ENCODE measurements at regions not wholly inside any gene's neighbourhood (a gene's known extent, or its start where the extent isn't known, plus 50 kb on each side); places are given as distances from the start of the nearest gene placed in this dataset.

DNA sequence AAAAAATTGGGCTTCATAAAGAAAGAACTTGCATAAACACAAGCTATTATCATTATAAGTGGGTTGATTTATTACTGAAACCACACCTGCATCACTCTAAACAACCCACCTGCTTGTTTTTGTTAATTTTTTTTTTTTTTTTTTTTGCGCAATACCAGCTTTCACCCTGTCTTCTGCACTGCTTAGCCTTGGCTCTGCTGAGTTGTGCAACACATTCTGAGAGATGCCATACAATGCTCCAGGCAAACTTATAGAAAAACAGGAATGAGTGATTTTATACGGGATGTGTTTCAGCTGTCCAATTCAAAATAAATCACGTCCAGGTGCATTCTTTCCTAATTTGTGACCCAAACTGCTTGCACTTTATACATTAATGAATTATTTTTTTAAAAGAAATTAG lies 923.6 kb downstream of the GATA3 start:
- FAIRE-seq (no peak), DNase-seq (ENCODE audit: low read depth, low spot score) (no peak), ATAC-seq (no peak)
- RAD21 ChIA-PET (ENCODE audit: unreplicated experiment): no interaction called here
- in situ Hi-C loops (cut with MboI): no loop called here
- Histone ChIP-seq H3K4me3 (no peak overlapping the region), H3K27ac (ENCODE audit: control insufficient read depth, insufficient read depth) (no peak overlapping the region), H3K36me3 (ENCODE audit: control insufficient read depth in 2 of 2, insufficient read depth in 2 of 2, low read length in 1 of 2) (no peaks in the 10 kb centered on the region), H3K9me3 (replicated peaks; ENCODE audit: control insufficient read depth, insufficient read depth, low read length) (no peaks in the 10 kb centered on the region), H3K79me2 (ENCODE audit: control insufficient read depth, insufficient read depth, low read length) (no peaks in the 10 kb centered on the region), H4K20me1 (ENCODE audit: control insufficient read depth, insufficient read depth) (no peaks in the 10 kb centered on the region), H3K27me3 (replicated peaks in 1 of 2; ENCODE audit: control insufficient read depth in 2 of 2, insufficient read depth in 2 of 2, low read length in 1 of 2) (no peaks in the 10 kb centered on the region), H3K4me1 (ENCODE audit: control insufficient read depth, insufficient read depth, low read length) (no peaks in the 10 kb centered on the region), H2AFZ (ENCODE audit: control insufficient read depth, low read depth, low read length) (no peak overlapping the region), H3K9ac (ENCODE audit: control insufficient read depth, insufficient read depth, low read length) (no peak overlapping the region), H3K4me2 (ENCODE audit: control insufficient read depth, insufficient read depth) (no peak overlapping the region)
- SMC1A ChIA-PET (ENCODE audit: uncharacterized antibody, unreplicated experiment): no interaction called here
- WGBS (ENCODE audit: insufficient coverage, insufficient replicate concordance, low lambda C conversion rate, missing lambda C conversion rate): 22% methylated on average over 2 of the region's 3 CpGs
- no TSS peak for BruUV-seq (replicated peaks)
- TF ChIP-seq JUNB (IDR thresholded peaks at IDR 0.05) (no peak), TCF3 (IDR thresholded peaks at IDR 0.05; ENCODE audit: borderline replicate concordance, insufficient read depth, low read depth, low read length) (no peak), RUNX3 (IDR thresholded peaks at IDR 0.05; ENCODE audit: low read length) (no peak), MEF2B (IDR thresholded peaks at IDR 0.05; ENCODE audit: partially characterized antibody, poor library complexity, severe bottlenecking) (no peak), CBFB (IDR thresholded peaks at IDR 0.05; ENCODE audit: low read depth) (no peak), CREB1 (IDR thresholded peaks at IDR 0.05; ENCODE audit: low read depth) (no peak), BACH1 (IDR thresholded peaks at IDR 0.05; ENCODE audit: borderline replicate concordance) (no peak)
- TF ChIP-seq, protein P1, sequence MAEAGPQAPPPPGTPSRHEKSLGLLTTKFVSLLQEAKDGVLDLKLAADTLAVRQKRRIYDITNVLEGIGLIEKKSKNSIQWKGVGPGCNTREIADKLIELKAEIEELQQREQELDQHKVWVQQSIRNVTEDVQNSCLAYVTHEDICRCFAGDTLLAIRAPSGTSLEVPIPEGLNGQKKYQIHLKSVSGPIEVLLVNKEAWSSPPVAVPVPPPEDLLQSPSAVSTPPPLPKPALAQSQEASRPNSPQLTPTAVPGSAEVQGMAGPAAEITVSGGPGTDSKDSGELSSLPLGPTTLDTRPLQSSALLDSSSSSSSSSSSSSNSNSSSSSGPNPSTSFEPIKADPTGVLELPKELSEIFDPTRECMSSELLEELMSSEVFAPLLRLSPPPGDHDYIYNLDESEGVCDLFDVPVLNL (IDR thresholded peaks at IDR 0.05; ENCODE audit: low read depth, low read length): no peak
- TF ChIP-seq, protein P2, sequence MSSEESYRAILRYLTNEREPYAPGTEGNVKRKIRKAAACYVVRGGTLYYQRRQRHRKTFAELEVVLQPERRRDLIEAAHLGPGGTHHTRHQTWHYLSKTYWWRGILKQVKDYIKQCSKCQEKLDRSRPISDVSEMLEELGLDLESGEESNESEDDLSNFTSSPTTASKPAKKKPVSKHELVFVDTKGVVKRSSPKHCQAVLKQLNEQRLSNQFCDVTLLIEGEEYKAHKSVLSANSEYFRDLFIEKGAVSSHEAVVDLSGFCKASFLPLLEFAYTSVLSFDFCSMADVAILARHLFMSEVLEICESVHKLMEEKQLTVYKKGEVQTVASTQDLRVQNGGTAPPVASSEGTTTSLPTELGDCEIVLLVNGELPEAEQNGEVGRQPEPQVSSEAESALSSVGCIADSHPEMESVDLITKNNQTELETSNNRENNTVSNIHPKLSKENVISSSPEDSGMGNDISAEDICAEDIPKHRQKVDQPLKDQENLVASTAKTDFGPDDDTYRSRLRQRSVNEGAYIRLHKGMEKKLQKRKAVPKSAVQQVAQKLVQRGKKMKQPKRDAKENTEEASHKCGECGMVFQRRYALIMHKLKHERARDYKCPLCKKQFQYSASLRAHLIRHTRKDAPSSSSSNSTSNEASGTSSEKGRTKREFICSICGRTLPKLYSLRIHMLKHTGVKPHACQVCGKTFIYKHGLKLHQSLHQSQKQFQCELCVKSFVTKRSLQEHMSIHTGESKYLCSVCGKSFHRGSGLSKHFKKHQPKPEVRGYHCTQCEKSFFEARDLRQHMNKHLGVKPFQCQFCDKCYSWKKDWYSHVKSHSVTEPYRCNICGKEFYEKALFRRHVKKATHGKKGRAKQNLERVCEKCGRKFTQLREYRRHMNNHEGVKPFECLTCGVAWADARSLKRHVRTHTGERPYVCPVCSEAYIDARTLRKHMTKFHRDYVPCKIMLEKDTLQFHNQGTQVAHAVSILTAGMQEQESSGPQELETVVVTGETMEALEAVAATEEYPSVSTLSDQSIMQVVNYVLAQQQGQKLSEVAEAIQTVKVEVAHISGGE (CRISPR knock-in tag; IDR thresholded peaks at IDR 0.05): no peak
- TF ChIP-seq, protein P3, sequence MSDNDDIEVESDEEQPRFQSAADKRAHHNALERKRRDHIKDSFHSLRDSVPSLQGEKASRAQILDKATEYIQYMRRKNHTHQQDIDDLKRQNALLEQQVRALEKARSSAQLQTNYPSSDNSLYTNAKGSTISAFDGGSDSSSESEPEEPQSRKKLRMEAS (IDR thresholded peaks at IDR 0.05; ENCODE audit: low read depth, low read length): no peak
- CTCF ChIA-PET: no interaction called here
- intact Hi-C loops (cut with micrococcal nuclease; ENCODE audit: unreplicated experiment): no loop called here
- POLR2A ChIA-PET: no interaction called here
